HK-2 (cell line): ENCODE measurements at regions not wholly inside any gene's neighbourhood (a gene's known extent, or its start where the extent isn't known, plus 50 kb on each side); places are given as distances from the start of the nearest gene placed in this dataset.

Experiments used
- DNase-seq: peaks from one replicate; pipeline ENCODE4 v3.0.0-alpha.2; 2018; ENCODE audit not compliant: unreplicated experiment

DNA sequence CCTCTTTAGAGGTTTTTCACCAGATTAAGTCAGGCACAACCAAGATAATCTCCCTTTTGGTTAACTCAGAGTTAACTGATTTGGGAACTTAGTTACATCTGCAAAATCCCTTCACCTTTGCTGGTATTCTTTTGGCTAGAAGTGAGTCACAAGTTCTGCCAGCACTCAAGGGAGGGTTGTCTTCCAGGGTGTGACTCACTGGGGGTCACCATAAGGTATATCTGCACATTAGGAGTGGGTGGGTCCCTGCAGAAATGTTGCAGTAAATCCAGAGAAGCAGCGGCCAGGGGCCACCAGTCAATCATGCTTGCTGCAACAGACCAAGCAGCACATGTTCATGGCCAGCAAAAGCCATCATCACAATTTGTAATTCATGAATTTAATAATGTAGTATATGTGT is 59.8 kb upstream of the MAML3 start:
- DNase-seq, result no peak

GRCh38 chr4:140213116-140213515 is 59.1 kb upstream of the MAML3 start:
- no peak for DNase-seq

GRCh38 chr4:140212646-140213045 is 58.7 kb upstream of the MAML3 start:
- DNase-seq, result no peak

GRCh38 chr4:140212194-140212593 is 58.2 kb upstream of the MAML3 start:
- DNase-seq, result no peak

DNA sequence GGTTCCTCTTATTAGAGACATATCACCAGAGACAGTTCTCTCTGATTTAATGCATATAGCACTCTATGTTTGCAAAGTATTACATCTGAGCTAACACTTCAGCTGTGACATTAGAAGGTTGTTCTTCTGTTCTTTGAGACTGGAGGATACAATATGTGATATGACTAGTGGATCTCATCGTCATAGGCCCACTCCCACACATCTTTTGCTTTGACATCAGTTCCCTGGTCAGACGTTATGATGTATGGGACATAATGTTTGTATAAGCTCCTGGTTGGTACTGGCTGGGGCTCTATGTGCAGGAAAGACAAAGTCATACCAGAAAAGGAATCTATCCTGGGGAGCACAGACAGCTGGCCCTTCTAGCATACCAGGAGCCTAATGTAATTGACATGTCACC is 57.7 kb upstream of the MAML3 start:
- no peak for DNase-seq

GRCh38 chr4:140211161-140211560 is 57.2 kb upstream of the MAML3 start:
- DNase-seq, result no peak

GRCh38 chr4:140208921-140209320 is 54.9 kb upstream of the MAML3 start:
- DNase-seq, result no peak
